ENCODE measurements at regions not wholly inside any gene's neighbourhood (a gene's known extent, or its start where the extent isn't known, plus 50 kb on each side); places are given as distances from the start of the nearest gene placed in this dataset.

GRCh38 chr12:126668961-126669360, 1598.0 kb upstream of the TMEM132C start:
- DNase-seq (ENCODE audit: low read depth in 2 of 2), result no peak

- no peak for DNase-seq (ENCODE audit: low read depth in 2 of 2)
Observed at GRCh38 chr12:126676434-126676833, 1590.5 kb upstream of the TMEM132C start.

DNA sequence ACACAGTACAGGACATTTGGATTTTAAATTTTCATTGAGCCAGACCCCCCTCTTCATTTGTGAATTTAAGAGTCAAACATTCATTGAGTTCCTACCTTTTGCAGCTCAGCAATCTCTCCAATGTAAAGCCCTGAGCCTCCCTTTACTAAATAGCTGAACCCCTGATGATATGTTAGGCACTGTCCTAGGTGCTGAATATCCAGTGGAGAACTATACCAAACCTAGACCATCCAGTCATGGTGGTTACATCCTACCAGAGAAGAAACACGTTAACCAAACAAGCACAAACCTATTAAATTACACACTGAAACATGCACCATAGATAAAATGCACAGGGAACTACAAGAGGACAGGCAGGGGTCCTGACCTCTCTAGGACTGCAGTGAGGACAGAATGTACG, 1585.3 kb upstream of the TMEM132C start:
- no peak for DNase-seq (ENCODE audit: low read depth in 2 of 2)

DNA sequence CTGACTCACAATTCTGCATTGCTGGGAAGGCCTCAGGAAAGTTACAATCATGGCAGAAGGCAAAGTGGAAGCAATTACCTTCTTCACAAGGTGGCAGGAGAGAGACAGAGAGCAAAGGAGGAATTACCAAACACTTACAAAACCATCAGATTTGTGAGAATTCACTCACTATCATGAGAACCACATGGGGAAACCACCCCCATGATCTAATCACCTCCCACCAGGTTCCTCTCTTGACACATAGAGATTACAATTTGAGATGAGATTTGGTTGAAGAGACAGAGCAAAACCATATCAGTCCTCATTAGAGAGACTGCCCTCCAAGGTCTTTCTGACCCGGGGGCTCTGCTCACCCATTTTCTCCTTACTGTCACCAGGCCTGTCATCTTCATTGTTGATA, 1582.3 kb upstream of the TMEM132C start:
- DNase-seq (ENCODE audit: low read depth in 2 of 2), result no peak

DNA sequence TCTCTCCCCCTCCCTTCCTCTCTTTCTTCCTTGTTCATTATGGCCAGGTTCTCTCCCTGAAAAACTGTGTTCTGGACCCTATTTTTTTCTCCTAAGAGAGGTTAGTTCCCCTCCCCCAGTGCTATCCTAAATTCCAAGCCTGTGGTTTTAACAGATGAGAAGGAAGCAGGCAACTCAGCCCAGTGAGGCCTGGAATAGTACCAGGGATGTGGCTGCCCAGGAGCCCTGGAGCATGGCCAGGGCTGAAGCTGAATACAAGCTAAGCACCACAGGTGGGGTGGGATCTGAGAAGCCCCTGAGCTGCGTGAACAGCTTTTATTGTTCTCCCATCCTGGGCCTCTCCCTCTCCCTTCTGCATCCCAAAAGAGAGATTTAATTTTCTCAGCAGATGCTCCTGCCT, 1581.3 kb upstream of the TMEM132C start:
- DNase-seq (ENCODE audit: low read depth in 2 of 2), result no peak

- no peak for DNase-seq (ENCODE audit: low read depth in 2 of 2)
Observed at GRCh38 chr12:126688556-126688955, 1578.4 kb upstream of the TMEM132C start.

- DNase-seq (ENCODE audit: low read depth in 2 of 2), result no peak
Observed at GRCh38 chr12:126700096-126700495, 1566.9 kb upstream of the TMEM132C start.

- no peak for DNase-seq (ENCODE audit: low read depth in 2 of 2)
Observed at GRCh38 chr12:126704609-126705008, 1562.4 kb upstream of the TMEM132C start.

DNA sequence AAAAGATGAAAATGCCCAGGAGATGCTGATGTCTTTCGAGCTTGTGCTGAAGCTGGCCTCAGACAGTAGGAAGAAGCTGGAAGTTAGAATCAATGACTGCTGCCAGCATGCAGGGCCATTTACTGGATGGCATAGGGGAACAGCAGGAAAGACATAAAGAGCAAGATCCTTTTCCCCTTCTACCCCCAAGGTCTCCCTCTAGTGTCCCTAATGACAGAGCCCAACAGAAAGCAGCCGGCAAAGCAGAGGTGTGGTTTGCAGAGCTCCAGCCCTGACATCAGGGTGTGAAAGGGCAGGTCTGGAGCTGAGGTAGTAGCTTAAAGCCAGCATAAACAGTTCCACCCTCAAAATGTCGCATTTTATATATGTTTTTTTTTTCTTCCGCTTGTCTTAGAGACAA, 1560.7 kb upstream of the TMEM132C start:
- no peak for DNase-seq (ENCODE audit: low read depth in 2 of 2)

GRCh38 chr12:126708492-126708896, 1558.5 kb upstream of the TMEM132C start:
- DNase-seq (ENCODE audit: low read depth in 2 of 2), result no peak

GRCh38 chr12:126718365-126718764, 1548.6 kb upstream of the TMEM132C start:
- no peak for DNase-seq (ENCODE audit: low read depth in 2 of 2)

GRCh38 chr12:126719912-126720705, 1546.9 kb upstream of the TMEM132C start:
- DNase-seq (ENCODE audit: low read depth in 2 of 2), result no peak

- DNase-seq (ENCODE audit: low read depth in 2 of 2), result no peak
Observed at GRCh38 chr12:126726481-126727217, 1540.3 kb upstream of the TMEM132C start.

DNA sequence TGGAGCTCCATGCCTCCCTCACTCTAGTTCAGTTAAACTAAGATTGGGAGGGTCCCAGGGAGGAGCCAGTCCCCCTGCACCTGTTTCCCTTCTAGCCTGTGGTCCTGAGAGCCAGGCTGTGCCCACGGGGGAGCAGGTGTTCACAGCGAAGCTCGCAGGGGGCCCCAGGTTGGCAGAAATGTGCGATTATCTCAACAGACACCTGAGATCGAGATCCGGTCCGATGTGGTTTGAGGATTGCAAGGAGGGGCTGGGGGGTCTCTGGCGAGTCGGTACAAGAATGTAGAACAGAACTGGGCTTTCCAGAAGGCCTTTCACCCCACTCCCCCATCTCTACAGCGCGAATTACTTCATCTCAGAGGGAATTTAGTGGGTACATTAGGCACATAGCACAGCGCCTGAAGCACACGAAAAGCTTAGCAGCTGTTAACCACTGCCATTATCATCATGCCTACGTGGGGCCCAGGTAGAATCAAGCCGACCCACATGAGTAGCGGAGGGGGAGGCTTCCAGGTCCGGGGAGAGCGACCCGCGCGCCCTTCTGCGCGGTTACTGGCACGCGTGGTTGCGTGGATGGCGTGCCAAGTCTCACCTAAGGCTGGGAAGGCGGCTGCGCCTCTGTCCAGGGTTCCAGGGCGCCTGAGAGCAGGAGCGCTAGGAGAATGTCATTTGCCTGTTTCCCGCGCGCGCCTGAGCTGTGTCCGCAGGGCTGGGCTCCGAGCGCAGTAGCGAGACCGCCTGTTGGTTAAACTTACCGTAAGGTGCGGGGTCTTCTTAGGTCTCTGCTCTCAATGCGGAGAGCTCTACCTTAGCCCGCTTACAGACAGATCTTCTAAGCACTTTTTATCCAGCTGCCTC, 1539.5 kb upstream of the TMEM132C start:
- no peak for DNase-seq (ENCODE audit: low read depth in 2 of 2)

DNA sequence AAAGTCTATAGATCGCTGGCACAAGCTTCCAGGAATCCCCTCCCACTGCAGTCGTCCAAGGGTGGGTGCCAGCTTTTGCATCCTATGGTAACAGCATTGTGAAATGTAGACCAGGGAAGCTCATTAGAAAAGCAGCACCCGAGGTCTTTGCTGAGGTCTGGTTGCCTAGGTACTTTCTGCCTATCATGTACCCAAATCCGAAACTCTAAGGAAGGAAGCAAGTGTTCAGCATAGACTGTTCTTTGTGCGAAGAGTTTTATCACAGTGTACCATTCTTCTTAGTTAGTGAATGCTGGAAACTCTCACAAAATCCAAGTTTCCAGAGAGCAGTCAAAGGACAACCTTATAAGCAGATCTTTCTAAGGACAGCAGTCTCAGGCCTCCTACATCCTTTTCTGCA, 1532.7 kb upstream of the TMEM132C start:
- DNase-seq (ENCODE audit: low read depth in 2 of 2), result no peak

GRCh38 chr12:126734710-126735109, 1532.3 kb upstream of the TMEM132C start:
- DNase-seq (ENCODE audit: low read depth in 2 of 2), result no peak

DNA sequence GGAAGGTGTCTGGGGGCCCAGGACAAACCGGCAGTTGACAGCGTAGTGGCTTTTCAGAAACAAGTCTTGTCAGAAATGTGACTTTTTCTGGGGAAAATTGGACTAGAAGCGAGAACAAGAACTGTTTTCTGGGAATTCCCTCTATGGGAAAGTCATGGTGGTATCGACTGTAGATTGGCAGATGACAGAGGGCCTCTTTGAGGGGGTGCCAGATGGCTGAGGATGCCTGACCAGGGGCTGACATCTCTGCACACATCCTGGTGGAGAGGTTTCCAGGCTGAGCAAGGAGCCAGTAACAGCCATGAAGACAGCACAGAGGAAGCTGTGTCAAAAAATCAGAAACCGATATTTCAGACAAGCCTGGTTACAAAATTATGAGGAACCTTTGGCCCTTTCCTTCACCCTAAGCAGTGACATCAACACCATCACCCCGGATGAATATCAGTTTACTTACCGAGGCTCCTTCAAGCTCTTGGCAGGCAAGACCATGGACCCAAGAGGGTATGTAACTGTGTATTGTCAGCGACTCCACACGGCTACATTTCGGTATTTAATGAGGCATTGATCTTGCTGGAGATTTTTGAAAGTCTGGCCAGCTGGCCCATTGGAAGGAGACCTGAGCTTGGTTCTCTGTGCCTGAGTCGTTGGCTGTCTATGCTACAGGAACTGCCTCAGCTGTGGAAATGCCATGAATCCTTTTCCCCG, 1525.3 kb upstream of the TMEM132C start:
- DNase-seq (ENCODE audit: low read depth in 2 of 2), result no peak

DNA sequence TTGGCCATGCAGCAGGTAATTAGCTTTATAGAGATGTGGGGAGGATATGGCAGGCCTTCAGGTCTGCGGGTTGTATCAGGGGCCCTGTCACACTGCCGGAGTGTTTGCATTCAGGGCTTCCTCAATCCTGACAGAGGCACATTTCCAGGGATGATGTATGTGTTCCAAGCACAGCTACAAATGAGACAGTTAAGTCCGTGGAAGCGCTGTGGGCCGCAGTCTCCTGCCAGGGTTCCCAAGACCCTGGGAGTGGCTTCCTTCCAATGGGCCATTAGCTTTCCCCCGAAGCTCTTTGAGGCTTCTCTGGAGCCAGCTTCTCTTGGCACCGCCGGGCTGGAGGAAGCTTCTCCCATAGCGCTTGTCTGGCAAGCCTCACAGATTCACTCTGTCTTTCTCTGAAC, 1524.7 kb upstream of the TMEM132C start:
- no peak for DNase-seq (ENCODE audit: low read depth in 2 of 2)

DNA sequence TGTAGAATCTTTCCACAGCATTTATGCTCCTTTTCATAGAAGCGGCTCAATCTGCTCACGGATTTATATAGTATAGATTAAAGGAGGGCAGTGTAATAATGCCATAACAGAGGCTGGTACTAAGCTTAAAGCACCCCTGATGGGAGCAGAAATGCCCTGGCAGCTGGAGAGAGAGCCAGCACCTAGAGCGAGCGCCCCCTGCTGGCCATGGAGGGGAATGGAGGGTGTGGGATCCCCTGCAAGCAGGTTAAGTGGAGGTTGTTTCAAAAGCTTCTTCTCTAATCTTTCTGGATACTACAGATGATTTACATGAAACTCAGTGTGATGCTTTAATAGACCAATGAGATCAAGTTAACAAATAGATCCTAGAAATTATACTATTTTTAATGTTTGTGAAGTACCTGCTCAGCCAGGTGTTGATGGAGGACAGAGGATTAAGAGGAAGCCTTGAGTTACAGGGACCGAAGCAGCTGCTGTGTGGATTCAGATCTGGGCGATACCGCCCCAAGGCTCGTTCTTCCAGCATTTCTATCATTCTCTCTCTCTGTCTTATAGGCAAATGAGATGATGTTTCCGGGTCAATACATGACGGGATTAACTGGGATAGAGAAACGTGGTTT, 1519.3 kb upstream of the TMEM132C start:
- peak; percentile 35 to 45 for DNase-seq (ENCODE audit: low read depth in 2 of 2)

- DNase-seq (ENCODE audit: low read depth in 2 of 2), result no peak
Observed at GRCh38 chr12:126752021-126752420, 1514.9 kb upstream of the TMEM132C start.

- no peak for DNase-seq (ENCODE audit: low read depth in 2 of 2)
Observed at GRCh38 chr12:126757326-126757725, 1509.6 kb upstream of the TMEM132C start.

All from activated CD4-positive, alpha-beta T cell treated with anti-CD3 and anti-CD28 coated beads for 24 hours (primary cell).